ENCODE measurements at regions not wholly inside any gene's neighbourhood (a gene's known extent, or its start where the extent isn't known, plus 50 kb on each side); places are given as distances from the start of the nearest gene placed in this dataset.

- ATAC-seq: no peak
Measured at GRCh38 chr5:5983261-5983980, 394.9 kb downstream of the MED10 start.

- ATAC-seq: no peak
Measured at GRCh38 chr5:5981562-5981961, 396.8 kb downstream of the MED10 start.

GRCh38 chr5:5980538-5980895 lies 397.8 kb downstream of the MED10 start:
- ATAC-seq: no peak

GRCh38 chr5:5979761-5980537 lies 398.4 kb downstream of the MED10 start:
- no peak for ATAC-seq

GRCh38 chr5:5979377-5979760 lies 399.0 kb downstream of the MED10 start:
- no peak for ATAC-seq

GRCh38 chr5:5978501-5979376 lies 399.6 kb downstream of the MED10 start:
- ATAC-seq: no peak

- ATAC-seq: no peak
Measured at GRCh38 chr5:5971203-5971602, 407.1 kb downstream of the MED10 start.

- ATAC-seq: no peak
Measured at GRCh38 chr5:5969942-5970483, 408.3 kb downstream of the MED10 start.

- ATAC-seq: no peak
Measured at GRCh38 chr5:5968981-5969380, 409.4 kb downstream of the MED10 start.

GRCh38 chr5:5967944-5968343 lies 410.4 kb downstream of the MED10 start:
- ATAC-seq: no peak

- ATAC-seq: no peak
Measured at GRCh38 chr5:5967373-5967772, 411.0 kb downstream of the MED10 start.

- ATAC-seq: no peak
Measured at GRCh38 chr5:5965132-5965531, 413.2 kb downstream of the MED10 start.

GRCh38 chr5:5964347-5964746 lies 414.0 kb downstream of the MED10 start:
- no peak for ATAC-seq

GRCh38 chr5:5957737-5958136 lies 420.6 kb downstream of the MED10 start:
- ATAC-seq: no peak

- ATAC-seq: no peak
Measured at GRCh38 chr5:5954275-5954598, 424.1 kb downstream of the MED10 start.

- ATAC-seq: no peak
Measured at GRCh38 chr5:5953584-5954274, 424.6 kb downstream of the MED10 start.

GRCh38 chr5:5951953-5952352 lies 426.4 kb downstream of the MED10 start:
- ATAC-seq: no peak

GRCh38 chr5:5950658-5951057 lies 427.7 kb downstream of the MED10 start:
- no peak for ATAC-seq

- no peak for ATAC-seq
Measured at GRCh38 chr5:5941486-5941885, 436.9 kb downstream of the MED10 start.

GRCh38 chr5:5939759-5940370 lies 438.5 kb downstream of the MED10 start:
- ATAC-seq: no peak

- ATAC-seq: no peak
Measured at GRCh38 chr5:5933651-5934050, 444.7 kb downstream of the MED10 start.

GRCh38 chr5:5932824-5933223 lies 445.5 kb downstream of the MED10 start:
- ATAC-seq: no peak
